Prostate gland (tissue), 2 donors: ENCODE measurements at regions not wholly inside any gene's neighbourhood (a gene's known extent, or its start where the extent isn't known, plus 50 kb on each side); places are given as distances from the start of the nearest gene placed in this dataset.

Experiments
- POLR2A ChIP-seq: fragments of 450-650 bp; IDR thresholded peaks from one replicate; pipeline ENCODE4 v1.6.1; 2016; ENCODE audit warnings: antibody characterized with exemption, mild to moderate bottlenecking
- TF ChIP-seq, protein P1 (sequence below), 4 experiments: fragments of 200-600 bp in 2 of 4; fragments of 450-650 bp in 2 of 4; sonication (generic) in 2 of 4; IDR thresholded peaks; 1 replicate in 3 of 4; 2 replicates in 1 of 4; pipeline ENCODE4 v1.5.1; 2016 to 2019; ENCODE audit warnings: antibody characterized with exemption in 4 of 4, mild to moderate bottlenecking in 2 of 4, moderate library complexity in 2 of 4

- TF ChIP-seq, protein P1, sequence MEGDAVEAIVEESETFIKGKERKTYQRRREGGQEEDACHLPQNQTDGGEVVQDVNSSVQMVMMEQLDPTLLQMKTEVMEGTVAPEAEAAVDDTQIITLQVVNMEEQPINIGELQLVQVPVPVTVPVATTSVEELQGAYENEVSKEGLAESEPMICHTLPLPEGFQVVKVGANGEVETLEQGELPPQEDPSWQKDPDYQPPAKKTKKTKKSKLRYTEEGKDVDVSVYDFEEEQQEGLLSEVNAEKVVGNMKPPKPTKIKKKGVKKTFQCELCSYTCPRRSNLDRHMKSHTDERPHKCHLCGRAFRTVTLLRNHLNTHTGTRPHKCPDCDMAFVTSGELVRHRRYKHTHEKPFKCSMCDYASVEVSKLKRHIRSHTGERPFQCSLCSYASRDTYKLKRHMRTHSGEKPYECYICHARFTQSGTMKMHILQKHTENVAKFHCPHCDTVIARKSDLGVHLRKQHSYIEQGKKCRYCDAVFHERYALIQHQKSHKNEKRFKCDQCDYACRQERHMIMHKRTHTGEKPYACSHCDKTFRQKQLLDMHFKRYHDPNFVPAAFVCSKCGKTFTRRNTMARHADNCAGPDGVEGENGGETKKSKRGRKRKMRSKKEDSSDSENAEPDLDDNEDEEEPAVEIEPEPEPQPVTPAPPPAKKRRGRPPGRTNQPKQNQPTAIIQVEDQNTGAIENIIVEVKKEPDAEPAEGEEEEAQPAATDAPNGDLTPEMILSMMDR (IDR thresholded peaks at IDR 0.05): no peak
- no peak for TF ChIP-seq POLR2A
Measured at GRCh38 chr2:147696426-147696825, 148.4 kb upstream of the ACVR2A start.
